SH-SY5Y (cell line): ENCODE measurements at regions not wholly inside any gene's neighbourhood (a gene's known extent, or its start where the extent isn't known, plus 50 kb on each side); places are given as distances from the start of the nearest gene placed in this dataset.

Experiments
- GATA2 ChIP-seq: IDR thresholded peaks from 2 replicates; pipeline ENCODE4 v1.6.1; 2011; ENCODE audit warnings: mild to moderate bottlenecking, low read depth, low read length
- GATA3 ChIP-seq: IDR thresholded peaks from 2 replicates; pipeline ENCODE4 v1.6.1; 2011; ENCODE audit warnings: low read depth, mild to moderate bottlenecking, low read length, moderate library complexity

DNA sequence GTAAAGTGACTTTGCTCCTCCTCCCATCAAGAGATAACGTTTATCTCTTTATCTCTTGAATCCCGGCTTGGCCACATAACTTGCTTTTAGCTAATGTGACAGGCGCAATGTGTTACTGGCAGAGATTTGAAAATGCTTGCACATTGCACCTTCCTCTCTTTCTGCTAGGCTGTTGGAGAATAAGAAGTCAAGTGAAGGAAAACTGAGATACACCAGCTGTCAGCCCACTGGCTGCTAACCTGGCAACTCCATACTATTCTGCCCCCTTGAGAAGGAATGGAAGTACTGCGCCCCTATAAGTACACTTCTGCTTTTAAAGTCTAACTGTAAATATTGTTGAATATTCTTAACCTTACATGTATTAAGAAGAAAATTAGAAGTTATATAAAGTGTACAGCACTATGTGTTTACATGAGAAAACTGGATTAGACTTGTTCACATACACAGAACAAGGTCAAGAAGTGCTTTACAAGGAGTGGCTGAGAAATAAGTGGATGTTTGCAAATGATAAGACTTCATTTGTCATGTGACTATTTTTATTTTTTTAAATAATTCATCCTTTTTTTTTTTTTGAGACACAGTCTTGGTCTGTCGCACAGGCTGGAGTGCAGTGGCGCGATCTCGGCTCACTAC, 424.5 kb upstream of the CTSO start:
- TF ChIP-seq GATA2 (no peak), GATA3 (no peak)
